SK-N-MC (cell line): ENCODE measurements at regions not wholly inside any gene's neighbourhood (a gene's known extent, or its start where the extent isn't known, plus 50 kb on each side); places are given as distances from the start of the nearest gene placed in this dataset.
"Not testable (repeated sequence)": the region's sequence is repeated elsewhere in the genome, so short reads cannot be mapped to it uniquely, and the experiment has no call there.

Experiments
- DNase-seq: peaks from one replicate; pipeline ENCODE4 v3.0.0-alpha.2; 2011; ENCODE audit warnings: low read depth, low spot score
- H3K27ac ChIP-seq: fragments of 200-600 bp; sonication (generic); 2 replicates; pipeline ENCODE4 v1.5.1; 2016; ENCODE audit warnings: mixed run types
- H3K36me3 ChIP-seq: fragments of 200-600 bp; sonication (generic); 2 replicates; pipeline ENCODE4 v1.6.1; 2017; ENCODE audit warnings: antibody characterized with exemption, low read length, mixed read lengths; ENCODE audit not compliant: insufficient read depth
- H3K4me3 ChIP-seq: fragments of 200-600 bp; sonication (generic); 2 replicates; pipeline ENCODE4 v1.5.1; 2016
- H3K9ac ChIP-seq: fragments of 200-600 bp; sonication (generic); 2 replicates; pipeline ENCODE4 v1.8.0; 2017; ENCODE audit warnings: mixed run types, mixed read lengths; ENCODE audit not compliant: insufficient read length
- H3K9me3 ChIP-seq: fragments of 200-600 bp; sonication (generic); 2 replicates; pipeline ENCODE4 v1.6.1; 2017; ENCODE audit warnings: low read depth, mild to moderate bottlenecking, antibody characterized with exemption, low read length, moderate library complexity, mixed read lengths
- EZH2 ChIP-seq: fragments of 200-600 bp; sonication (generic); IDR thresholded peaks from one replicate; pipeline ENCODE4 v1.6.1; 2017; ENCODE audit warnings: antibody characterized with exemption
- FOXP2 ChIP-seq: optimal IDR thresholded peaks from 2 replicates; pipeline ENCODE3; 2011; ENCODE audit warnings: mild to moderate bottlenecking, moderate library complexity; ENCODE audit not compliant: insufficient read depth; ENCODE audit errors: extremely low read length, control extremely low read depth
- POLR2AphosphoS5 ChIP-seq: IDR thresholded peaks from 2 replicates; pipeline ENCODE4 v1.6.1; 2012; ENCODE audit warnings: mild to moderate bottlenecking, low read depth, low read length, borderline replicate concordance

DNA sequence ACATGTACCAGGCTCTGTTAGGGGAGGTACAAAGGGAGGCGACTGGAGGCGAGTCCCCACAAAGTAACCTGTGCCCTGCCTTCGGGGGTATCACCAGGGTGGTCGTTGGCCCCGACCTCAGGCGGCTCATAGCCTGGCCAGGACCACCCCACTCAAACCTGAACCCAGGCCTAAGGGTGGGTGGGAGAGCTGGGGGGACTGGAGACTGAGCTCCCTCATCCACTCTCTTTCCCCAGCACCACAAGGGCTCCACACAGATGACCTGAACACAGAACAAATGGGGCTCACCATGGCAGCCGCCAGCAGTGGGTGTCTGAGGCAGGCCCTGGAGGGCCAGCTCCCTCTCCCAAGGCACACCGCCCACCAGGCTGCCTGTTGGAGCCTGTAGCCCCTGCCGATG lies 120.6 kb upstream of the TNRC6C start:
- DNase-seq, result no peak
- no peak for TF ChIP-seq POLR2AphosphoS5
- TF ChIP-seq EZH2, result no peak
- no peak for TF ChIP-seq FOXP2
- no peak overlapping the region for H3K27ac ChIP-seq

GRCh38 chr17:77838748-77839697 lies 119.5 kb upstream of the TNRC6C start:
- Histone ChIP-seq H3K27ac (no peak overlapping the region), H3K9me3 (no peaks in the 10 kb centered on the region), H3K9ac (no peak overlapping the region), H3K4me3 (no peak overlapping the region), H3K36me3 (no peaks in the 10 kb centered on the region)
- DNase-seq, result no peak
- no peak for TF ChIP-seq POLR2AphosphoS5
- no peak for TF ChIP-seq EZH2
- no peak for TF ChIP-seq FOXP2

More for the DNA sequence above, 120.6 kb upstream of the TNRC6C start:
- H3K4me3 ChIP-seq, result no peak overlapping the region
- no peak overlapping the region for H3K9ac ChIP-seq
- H3K9me3 ChIP-seq, result no peaks in the 10 kb centered on the region
- H3K36me3 ChIP-seq, result no peaks in the 10 kb centered on the region

- no peaks in the 10 kb centered on the region for H3K36me3 ChIP-seq
- no peak overlapping the region for H3K9ac ChIP-seq
- H3K27ac ChIP-seq, result no peak overlapping the region
- no peak for TF ChIP-seq EZH2
- TF ChIP-seq POLR2AphosphoS5, result no peak
- TF ChIP-seq FOXP2, result no peak
- H3K9me3 ChIP-seq, result no peaks in the 10 kb centered on the region
- no peak for DNase-seq
- no peak overlapping the region for H3K4me3 ChIP-seq
Observed at GRCh38 chr17:77839698-77840512, 118.6 kb upstream of the TNRC6C start.

DNA sequence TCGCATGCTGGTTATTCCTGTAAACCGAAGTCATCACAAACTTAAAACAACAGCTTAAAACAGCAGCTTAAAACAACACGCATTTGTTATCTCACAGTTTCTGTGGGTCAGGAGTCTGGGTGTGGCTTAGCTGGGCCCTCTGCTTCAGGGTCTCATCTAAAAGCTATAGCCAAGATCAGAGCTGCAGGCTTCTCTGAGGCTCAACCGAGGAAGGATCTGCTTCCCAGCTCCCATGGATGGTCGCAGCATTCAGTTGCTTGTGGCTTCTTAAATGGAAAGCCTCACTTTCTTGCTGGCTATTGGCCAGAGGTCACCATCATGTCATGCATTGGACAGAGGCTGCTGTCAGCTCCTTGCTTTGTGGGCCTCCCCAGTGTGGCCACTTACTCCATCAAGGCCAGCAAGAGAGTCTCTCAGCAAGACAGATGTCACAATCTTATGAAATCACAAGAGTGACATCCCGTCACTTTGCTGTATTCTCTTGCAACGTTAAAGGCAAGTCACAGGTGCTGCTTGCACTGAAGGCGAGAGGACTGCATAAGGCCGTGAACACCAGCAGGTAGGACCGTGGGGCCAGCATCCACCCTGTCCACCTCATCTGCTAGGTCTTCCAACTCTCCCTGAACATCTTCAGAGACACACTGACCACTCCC lies 117.9 kb upstream of the TNRC6C start:
- TF ChIP-seq POLR2AphosphoS5, result no peak
- TF ChIP-seq EZH2, result no peak
- no peak for TF ChIP-seq FOXP2
- no peak overlapping the region for H3K4me3 ChIP-seq
- no peak overlapping the region for H3K9ac ChIP-seq
- H3K27ac ChIP-seq, result no peak overlapping the region
- DNase-seq, result no peak
- no peaks in the 10 kb centered on the region for H3K9me3 ChIP-seq
- no peaks in the 10 kb centered on the region for H3K36me3 ChIP-seq

GRCh38 chr17:77841742-77842527 lies 116.6 kb upstream of the TNRC6C start:
- H3K9ac ChIP-seq, result no peak overlapping the region
- H3K36me3 ChIP-seq, result no peaks in the 10 kb centered on the region
- no peak for DNase-seq
- H3K9me3 ChIP-seq, result no peaks in the 10 kb centered on the region
- H3K4me3 ChIP-seq, result no peak overlapping the region
- TF ChIP-seq EZH2 (no peak), POLR2AphosphoS5 (no peak), FOXP2 (no peak)
- H3K27ac ChIP-seq, result no peak overlapping the region

- H3K9me3 ChIP-seq, result no peaks in the 10 kb centered on the region
- DNase-seq, result no peak
- no peaks in the 10 kb centered on the region for H3K36me3 ChIP-seq
- H3K4me3 ChIP-seq, result no peak overlapping the region
- no peak overlapping the region for H3K9ac ChIP-seq
- H3K27ac ChIP-seq, result no peak overlapping the region
- TF ChIP-seq POLR2AphosphoS5 (no peak), EZH2 (no peak), FOXP2 (no peak)
Observed at GRCh38 chr17:77842528-77843147, 115.9 kb upstream of the TNRC6C start.

- not testable (repeated sequence) for H3K4me3 ChIP-seq, H3K9ac ChIP-seq, H3K36me3 ChIP-seq, H3K27ac ChIP-seq, DNase-seq, H3K9me3 ChIP-seq
Observed at GRCh38 chr17:77843255-77843895, 115.1 kb upstream of the TNRC6C start.
